Neural progenitor cell (in vitro differentiated cells): ENCODE measurements at regions not wholly inside any gene's neighbourhood (a gene's known extent, or its start where the extent isn't known, plus 50 kb on each side); places are given as distances from the start of the nearest gene placed in this dataset.

Experiments
- DNase-seq: peaks from one replicate; pipeline ENCODE4 v3.0.0-alpha.2; 2016; ENCODE audit warnings: low spot score
- H2AFZ ChIP-seq: fragments of 200-600 bp; sonication (generic); replicated peaks from 2 replicates; pipeline ENCODE4 v1.6.1; 2016; ENCODE audit warnings: antibody characterized with exemption
- H3F3A ChIP-seq: fragments of 200-600 bp; sonication (generic); 2 replicates; pipeline ENCODE4 v1.6.1; 2016; ENCODE audit warnings: antibody characterized with exemption, low read depth
- H3K27ac ChIP-seq: fragments of 200-600 bp; sonication (generic); 2 replicates; pipeline ENCODE4 v1.5.1; 2016; ENCODE audit warnings: mild to moderate bottlenecking
- H3K27me3 ChIP-seq: fragments of 200-600 bp; sonication (generic); 2 replicates; pipeline ENCODE4 v1.6.1; 2016; ENCODE audit warnings: mild to moderate bottlenecking, moderate library complexity
- H3K36me3 ChIP-seq: fragments of 200-600 bp; sonication (generic); 2 replicates; pipeline ENCODE4 v1.5.1; 2016
- H3K4me1 ChIP-seq: fragments of 200-600 bp; sonication (generic); 2 replicates; pipeline ENCODE4 v1.6.1; 2016; ENCODE audit warnings: mixed run types
- H3K4me2 ChIP-seq: fragments of 200-600 bp; sonication (generic); 2 replicates; pipeline ENCODE4 v1.6.1; 2016
- H3K4me3 ChIP-seq: fragments of 200-600 bp; sonication (generic); 2 replicates; pipeline ENCODE4 v1.5.1; 2016
- H3K79me2 ChIP-seq: fragments of 200-600 bp; sonication (generic); 2 replicates; pipeline ENCODE4 v1.6.1; 2016; ENCODE audit warnings: low read depth
- H3K9ac ChIP-seq: fragments of 200-600 bp; sonication (generic); 2 replicates; pipeline ENCODE4 v1.6.1; 2016
- H3K9me3 ChIP-seq: fragments of 200-600 bp; sonication (generic); 2 replicates; pipeline ENCODE4 v1.5.1; 2016; ENCODE audit warnings: low read depth
- H4K20me1 ChIP-seq: fragments of 200-600 bp; sonication (generic); 2 replicates; pipeline ENCODE4 v1.6.1; 2016; ENCODE audit warnings: low read depth
- H3K27ac Mint-ChIP-seq: 3 replicates; pipeline ENCODE4 v1.8.0; 2021; ENCODE audit warnings: mixed read lengths
- H3K27me3 Mint-ChIP-seq: 2 replicates; pipeline ENCODE4 v1.8.0; 2022; ENCODE audit warnings: low read depth, mild to moderate bottlenecking, inconsistent platforms, moderate library complexity, mixed read lengths; ENCODE audit not compliant: insufficient read depth
- H3K36me3 Mint-ChIP-seq: 3 replicates; pipeline ENCODE4 v1.8.0; 2021; ENCODE audit warnings: mixed read lengths
- H3K4me1 Mint-ChIP-seq: 3 replicates; pipeline ENCODE4 v1.8.0; 2021; ENCODE audit warnings: mixed read lengths
- H3K4me3 Mint-ChIP-seq: 3 replicates; pipeline ENCODE4 v1.8.0; 2021; ENCODE audit warnings: mild to moderate bottlenecking, moderate library complexity, mixed read lengths
- H3K9me3 Mint-ChIP-seq: 3 replicates; pipeline ENCODE4 v1.8.0; 2020; ENCODE audit warnings: mixed read lengths
- CTCF ChIP-seq: fragments of 200-600 bp; sonication (generic); IDR thresholded peaks from 2 replicates; pipeline ENCODE4 v1.5.1; 2017; ENCODE audit warnings: antibody characterized with exemption, mild to moderate bottlenecking
- EZH2 ChIP-seq: fragments of 200-600 bp; sonication (generic); IDR thresholded peaks from 2 replicates; pipeline ENCODE4 v1.6.1; 2017; ENCODE audit warnings: antibody characterized with exemption, mild to moderate bottlenecking, moderate library complexity
- EZH2phosphoT487 ChIP-seq: fragments of 200-600 bp; sonication (generic); IDR thresholded peaks from 2 replicates; pipeline ENCODE4 v1.6.1; 2017; ENCODE audit warnings: antibody characterized with exemption

GRCh38 chr3:59559721-59560435, 510.1 kb upstream of the CFAP20DC start:
- H3F3A ChIP-seq = no peaks in the 10 kb centered on the region
- Mint-ChIP-seq H3K27me3 (peaks cover 7% of the 10 kb centered on the region), H3K36me3 (peaks cover 1% of the 10 kb centered on the region), H3K9me3 (peaks cover 10% of the 10 kb centered on the region), H3K4me1 (peaks cover 27% of the 10 kb centered on the region), H3K27ac (peak overlapping the region; percentile 19), H3K4me3 (no peak overlapping the region)
- no peaks in the 10 kb centered on the region for H3K9me3 ChIP-seq
- H3K4me2 ChIP-seq = no peak overlapping the region
- H3K79me2 ChIP-seq = no peaks in the 10 kb centered on the region
- TF ChIP-seq CTCF (no peak), EZH2 (no peak), EZH2phosphoT487 (no peak)
- H3K4me3 ChIP-seq = no peak overlapping the region
- H2AFZ ChIP-seq = no peak overlapping the region
- H3K9ac ChIP-seq = no peak overlapping the region
- H3K27me3 ChIP-seq = no peaks in the 10 kb centered on the region
- no peak overlapping the region for H3K27ac ChIP-seq
- no peaks in the 10 kb centered on the region for H3K36me3 ChIP-seq
- peak; percentile 25 for DNase-seq
- no peaks in the 10 kb centered on the region for H4K20me1 ChIP-seq
- H3K4me1 ChIP-seq = peaks cover 6% of the 10 kb centered on the region

DNA sequence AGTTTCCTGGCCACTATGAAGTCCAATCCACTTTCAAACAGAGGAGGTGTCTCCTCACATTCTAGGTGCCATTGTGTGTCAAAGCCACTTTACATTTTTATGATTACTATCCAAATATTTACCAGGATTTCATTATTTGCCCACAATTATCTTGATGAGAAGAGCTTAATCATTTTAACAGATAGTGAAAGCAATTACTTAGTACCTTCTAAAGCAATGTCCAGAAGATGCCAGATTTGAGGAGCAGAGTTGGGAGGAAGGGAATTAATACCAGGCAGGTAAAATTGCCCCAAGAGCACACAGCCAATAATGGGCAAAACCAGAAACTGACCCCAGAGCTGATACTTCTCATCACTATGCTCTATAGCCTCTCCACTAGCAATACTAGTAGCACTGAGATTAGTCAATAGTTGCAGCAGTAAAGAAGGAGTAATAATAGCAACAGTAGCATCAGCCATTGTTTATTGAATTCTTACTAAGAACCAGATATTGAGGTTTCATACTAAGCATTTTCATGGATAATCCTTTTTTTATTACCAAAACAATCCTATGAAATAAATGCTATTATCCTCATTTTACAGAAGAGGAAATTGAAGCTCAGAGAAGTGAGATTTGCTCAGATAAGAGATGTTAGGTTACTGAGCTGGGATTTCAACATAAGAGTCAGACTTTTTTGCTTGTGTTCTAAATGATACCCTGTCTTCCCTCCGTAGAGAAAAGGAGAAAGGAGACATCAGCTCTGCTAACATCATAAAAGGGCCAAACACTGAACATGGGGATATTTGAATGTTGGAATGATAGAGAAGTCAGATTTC, 509.3 kb upstream of the CFAP20DC start:
- no peaks in the 10 kb centered on the region for H3K36me3 ChIP-seq
- Mint-ChIP-seq H3K4me1 (peaks cover 27% of the 10 kb centered on the region), H3K4me3 (no peak overlapping the region), H3K27me3 (peaks cover 10% of the 10 kb centered on the region), H3K27ac (peak overlapping the region; percentile 18), H3K9me3 (peaks cover 10% of the 10 kb centered on the region), H3K36me3 (peaks cover 1% of the 10 kb centered on the region)
- peaks cover 6% of the 10 kb centered on the region for H3K4me1 ChIP-seq
- H3K9ac ChIP-seq = no peak overlapping the region
- TF ChIP-seq EZH2 (no peak), EZH2phosphoT487 (no peak), CTCF (no peak)
- no peaks in the 10 kb centered on the region for H3F3A ChIP-seq
- DNase-seq = no peak
- no peaks in the 10 kb centered on the region for H3K9me3 ChIP-seq
- no peak overlapping the region for H3K27ac ChIP-seq
- H3K27me3 ChIP-seq = no peaks in the 10 kb centered on the region
- H3K79me2 ChIP-seq = no peaks in the 10 kb centered on the region
- no peak overlapping the region for H3K4me3 ChIP-seq
- H4K20me1 ChIP-seq = no peaks in the 10 kb centered on the region
- H3K4me2 ChIP-seq = no peak overlapping the region
- H2AFZ ChIP-seq = no peak overlapping the region

DNA sequence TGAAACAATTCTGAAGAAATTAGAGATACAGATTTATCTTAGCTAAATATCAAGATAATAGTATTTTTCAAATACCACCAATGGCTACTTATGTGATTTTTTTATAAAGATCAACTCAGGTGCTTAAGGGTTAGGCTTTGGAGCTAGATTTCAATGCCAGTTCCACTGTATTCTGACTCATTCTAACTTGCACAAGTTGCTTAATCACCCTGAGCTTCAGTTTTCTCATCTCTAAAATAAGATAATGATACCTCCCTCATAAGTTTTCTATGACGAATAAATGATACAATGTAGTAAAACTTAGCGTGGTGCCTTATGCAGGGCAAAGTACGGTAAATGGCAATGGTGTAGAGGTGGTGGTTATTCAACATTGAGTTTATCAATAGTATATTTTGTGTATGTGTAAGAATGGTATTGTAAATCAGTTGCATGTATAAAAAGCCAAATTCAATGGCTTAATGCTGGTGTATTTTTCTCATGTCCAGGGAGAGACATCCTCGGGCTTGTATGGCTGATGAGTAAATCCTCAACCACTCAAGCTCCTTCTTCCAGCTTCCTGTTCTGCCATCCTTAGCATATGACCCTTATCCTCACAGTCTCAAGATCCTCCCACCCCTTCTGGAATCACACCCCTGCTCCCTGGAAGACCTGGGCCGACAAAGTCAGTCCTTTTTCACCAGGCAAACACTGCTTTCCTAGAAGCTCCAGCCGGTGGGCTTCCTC, 505.9 kb upstream of the CFAP20DC start:
- H3K36me3 ChIP-seq = no peaks in the 10 kb centered on the region
- Mint-ChIP-seq H3K4me3 (no peak overlapping the region), H3K27ac (no peak overlapping the region), H3K27me3 (peaks cover 9% of the 10 kb centered on the region), H3K9me3 (peaks cover 10% of the 10 kb centered on the region), H3K4me1 (peaks cover 21% of the 10 kb centered on the region), H3K36me3 (no peaks in the 10 kb centered on the region)
- H3K4me3 ChIP-seq = no peak overlapping the region
- TF ChIP-seq EZH2 (no peak), EZH2phosphoT487 (no peak), CTCF (no peak)
- H2AFZ ChIP-seq = peak overlapping the region; percentile 26
- no peaks in the 10 kb centered on the region for H3F3A ChIP-seq
- H3K9ac ChIP-seq = no peak overlapping the region
- H3K27ac ChIP-seq = no peak overlapping the region
- peaks cover 6% of the 10 kb centered on the region for H3K4me1 ChIP-seq
- no peaks in the 10 kb centered on the region for H3K9me3 ChIP-seq
- H4K20me1 ChIP-seq = no peaks in the 10 kb centered on the region
- no peak for DNase-seq
- no peaks in the 10 kb centered on the region for H3K79me2 ChIP-seq
- no peaks in the 10 kb centered on the region for H3K27me3 ChIP-seq
- H3K4me2 ChIP-seq = no peak overlapping the region
